HCT116 (cell line): ENCODE measurements at regions not wholly inside any gene's neighbourhood (a gene's known extent, or its start where the extent isn't known, plus 50 kb on each side); places are given as distances from the start of the nearest gene placed in this dataset.

Experiments
- CTCF ChIP-seq, 3 experiments: fragments of 200-600 bp in 1 of 3; sonication (generic) in 1 of 3; IDR thresholded peaks in 2 of 3; conservative IDR thresholded peaks in 1 of 3; 2 replicates each; pipeline ENCODE4 v1.5.1; 2012 to 2017; ENCODE audit warnings: low read depth in 2 of 3, low read length in 2 of 3, antibody characterized with exemption in 1 of 3, borderline replicate concordance in 1 of 3, control low read depth in 1 of 3, mild to moderate bottlenecking in 1 of 3, mixed read lengths in 1 of 3, mixed run types in 1 of 3, moderate library complexity in 1 of 3; ENCODE audit not compliant: insufficient read depth in 1 of 3
- EGR1 ChIP-seq: IDR thresholded peaks from 2 replicates; pipeline ENCODE4 v1.6.1; 2012; ENCODE audit warnings: low read depth
- EZH2 ChIP-seq: fragments of 200-600 bp; sonication (generic); IDR thresholded peaks from 2 replicates; pipeline ENCODE4 v1.6.1; 2017; ENCODE audit warnings: antibody characterized with exemption, mixed run types
- FOSL1 ChIP-seq: IDR thresholded peaks from 2 replicates; pipeline ENCODE4 v1.6.1; 2012; ENCODE audit warnings: low read depth
- POLR2A ChIP-seq: IDR thresholded peaks from 2 replicates; pipeline ENCODE4 v1.7.0; 2011; ENCODE audit warnings: borderline replicate concordance; ENCODE audit not compliant: insufficient read depth, insufficient read length; ENCODE audit errors: extremely low read depth
- POLR2AphosphoS5 ChIP-seq: IDR thresholded peaks from 2 replicates; pipeline ENCODE4 v1.6.1; 2011; ENCODE audit warnings: mild to moderate bottlenecking, low read depth, low read length, moderate library complexity
- RAD21 ChIP-seq: IDR thresholded peaks from 2 replicates; pipeline ENCODE4 v1.6.1; 2012; ENCODE audit warnings: low read depth, mild to moderate bottlenecking
- SIN3A ChIP-seq: IDR thresholded peaks from 2 replicates; pipeline ENCODE4 v1.6.1; 2012; ENCODE audit warnings: low read depth
- SP1 ChIP-seq: IDR thresholded peaks from 2 replicates; pipeline ENCODE4 v1.6.1; 2012; ENCODE audit warnings: low read depth
- YY1 ChIP-seq: IDR thresholded peaks from 2 replicates; pipeline ENCODE4 v1.6.1; 2011; ENCODE audit warnings: low read length, low read depth, moderate library complexity, mild to moderate bottlenecking; ENCODE audit not compliant: insufficient replicate concordance; ENCODE audit errors: extremely low read depth
- ZNF274 ChIP-seq: fragments of 200-500 bp; sonication (Bioruptor generic); IDR thresholded peaks from 2 replicates; pipeline ENCODE4 v1.6.1; 2014; ENCODE audit warnings: mild to moderate bottlenecking, low read depth, low read length, inconsistent platforms
- TF ChIP-seq, protein P1 (sequence below): IDR thresholded peaks from 2 replicates; pipeline ENCODE4 v1.6.1; 2011; ENCODE audit warnings: mild to moderate bottlenecking, low read length, moderate library complexity; ENCODE audit not compliant: insufficient replicate concordance; ENCODE audit errors: extremely low read depth

DNA sequence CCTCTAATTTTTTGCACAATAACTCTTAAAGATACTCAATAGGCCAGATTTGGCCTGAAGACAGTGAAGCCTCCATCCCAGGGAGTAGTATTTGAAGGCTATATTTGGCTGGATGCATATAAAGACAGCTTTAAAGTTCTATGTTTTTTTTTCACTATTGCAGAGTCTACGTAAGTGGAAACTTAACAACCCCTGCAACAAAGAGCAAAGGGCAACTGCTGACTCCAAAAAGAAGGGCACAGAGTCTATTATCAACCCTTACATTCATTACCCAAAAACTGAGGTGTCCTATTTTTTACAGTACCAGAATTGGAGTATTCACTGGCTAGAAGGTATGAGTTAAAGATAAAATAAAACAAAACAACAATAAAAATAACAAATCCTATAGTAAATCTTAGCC lies 329.8 kb upstream of the PKN2 start:
- TF ChIP-seq FOSL1 (no peak), SP1 (no peak), CTCF (IDR thresholded peaks at IDR 0.05 in 2 of 3, conservative IDR thresholded peaks at IDR 0.05 in 1 of 3; ENCODE audit: borderline replicate concordance in 1 of 3, insufficient read depth in 1 of 3, low read depth in 2 of 3, low read length in 2 of 3) (no peak), EGR1 (no peak), EZH2 (no peak), POLR2AphosphoS5 (no peak), SIN3A (no peak), ZNF274 (no peak), YY1 (no peak), POLR2A (no peak), RAD21 (no peak)
- TF ChIP-seq, protein P1, sequence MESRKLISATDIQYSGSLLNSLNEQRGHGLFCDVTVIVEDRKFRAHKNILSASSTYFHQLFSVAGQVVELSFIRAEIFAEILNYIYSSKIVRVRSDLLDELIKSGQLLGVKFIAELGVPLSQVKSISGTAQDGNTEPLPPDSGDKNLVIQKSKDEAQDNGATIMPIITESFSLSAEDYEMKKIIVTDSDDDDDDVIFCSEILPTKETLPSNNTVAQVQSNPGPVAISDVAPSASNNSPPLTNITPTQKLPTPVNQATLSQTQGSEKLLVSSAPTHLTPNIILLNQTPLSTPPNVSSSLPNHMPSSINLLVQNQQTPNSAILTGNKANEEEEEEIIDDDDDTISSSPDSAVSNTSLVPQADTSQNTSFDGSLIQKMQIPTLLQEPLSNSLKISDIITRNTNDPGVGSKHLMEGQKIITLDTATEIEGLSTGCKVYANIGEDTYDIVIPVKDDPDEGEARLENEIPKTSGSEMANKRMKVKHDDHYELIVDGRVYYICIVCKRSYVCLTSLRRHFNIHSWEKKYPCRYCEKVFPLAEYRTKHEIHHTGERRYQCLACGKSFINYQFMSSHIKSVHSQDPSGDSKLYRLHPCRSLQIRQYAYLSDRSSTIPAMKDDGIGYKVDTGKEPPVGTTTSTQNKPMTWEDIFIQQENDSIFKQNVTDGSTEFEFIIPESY = no peak
